ENCODE measurements at regions not wholly inside any gene's neighbourhood (a gene's known extent, or its start where the extent isn't known, plus 50 kb on each side); places are given as distances from the start of the nearest gene placed in this dataset.

DNA sequence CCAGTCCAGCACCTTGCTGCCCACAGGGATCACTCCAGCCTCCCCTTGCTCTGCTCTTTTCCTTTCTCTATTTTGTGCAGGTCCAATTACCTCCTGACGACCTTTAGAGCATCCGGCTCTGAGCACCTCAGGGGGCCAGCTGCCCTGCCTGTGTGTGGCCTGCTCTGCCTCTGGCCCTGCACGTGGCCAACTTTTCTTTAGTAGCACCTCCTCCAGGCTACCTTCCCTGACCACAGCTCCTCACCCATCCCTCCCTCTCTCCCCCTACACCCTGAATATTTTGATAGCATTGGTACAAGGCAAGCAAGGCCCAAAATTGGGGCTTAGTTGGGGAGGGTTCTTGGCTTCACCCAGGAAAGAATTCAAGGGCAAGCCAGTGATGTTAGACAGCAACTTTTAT lies 66.9 kb upstream of the PRR20G start:
- BruUV-seq (replicated peaks): no TSS peak
- H3K4me3 ChIP-seq (replicated peaks in 1 of 3; ENCODE audit: insufficient read depth in 1 of 3, low read depth in 1 of 3, low read length in 3 of 3): no peak overlapping the region
- no peaks in the 10 kb centered on the region for H3K27me3 ChIP-seq (ENCODE audit: control insufficient read depth in 2 of 2, insufficient read depth in 2 of 2, low read length in 2 of 2)
- no peaks in the 10 kb centered on the region for H4K20me1 ChIP-seq (replicated peaks; ENCODE audit: control insufficient read depth, extremely low read depth, insufficient read depth, low read length)
- H3K9me1 ChIP-seq (replicated peaks; ENCODE audit: control insufficient read depth, extremely low read depth, insufficient read depth, low read length): no peaks in the 10 kb centered on the region
- H3K9me3 ChIP-seq (replicated peaks; ENCODE audit: control insufficient read depth, insufficient read depth, low read length): no peaks in the 10 kb centered on the region
- intact Hi-C loops (cut with micrococcal nuclease): no loop called here
- POLR2A ChIA-PET: no interaction called here
- no peak overlapping the region for H3K4me2 ChIP-seq (ENCODE audit: insufficient read depth, low read length)
- no peaks in the 10 kb centered on the region for H3K4me1 ChIP-seq (ENCODE audit: control insufficient read depth, extremely low read depth, insufficient read depth, low read length)
- H3K9ac ChIP-seq (replicated peaks; ENCODE audit: extremely low read depth, insufficient read depth, low read length): no peak overlapping the region
- no peaks in the 10 kb centered on the region for H3K36me3 ChIP-seq (ENCODE audit: control insufficient read depth in 2 of 2, extremely low read depth in 1 of 2, insufficient read depth in 2 of 2, low read length in 2 of 2)
- no peaks in the 10 kb centered on the region for H3K79me2 ChIP-seq (ENCODE audit: control insufficient read depth, insufficient read depth, low read length)
- no peak overlapping the region for H2AFZ ChIP-seq (ENCODE audit: low read depth, low read length)
- dilution Hi-C loops (cut with MboI; ENCODE audit: extremely low pct_ligation_motif_present, low sequenced_read_pairs): no loop called here
- DNase-seq (ENCODE audit: low read depth, low spot score): no peak
- no peak overlapping the region for H3K27ac ChIP-seq (ENCODE audit: insufficient read depth, low read depth, low read length)
- no peak for FAIRE-seq
- no peak for TF ChIP-seq POLR2AphosphoS5 (IDR thresholded peaks at IDR 0.05; ENCODE audit: insufficient read depth, low read depth, low read length)
- TF ChIP-seq POLR2A (IDR thresholded peaks at IDR 0.05; ENCODE audit: low read depth, low read length): no peak
- no peak for TF ChIP-seq EZH2 (IDR thresholded peaks at IDR 0.05; ENCODE audit: borderline replicate concordance, low read depth, low read length, severe bottlenecking)
- TF ChIP-seq, protein P1, sequence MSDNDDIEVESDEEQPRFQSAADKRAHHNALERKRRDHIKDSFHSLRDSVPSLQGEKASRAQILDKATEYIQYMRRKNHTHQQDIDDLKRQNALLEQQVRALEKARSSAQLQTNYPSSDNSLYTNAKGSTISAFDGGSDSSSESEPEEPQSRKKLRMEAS (IDR thresholded peaks at IDR 0.05; ENCODE audit: insufficient read depth, insufficient read length): no peak
- TF ChIP-seq MYC (IDR thresholded peaks at IDR 0.05; ENCODE audit: low read depth, low read length): no peak
- CTCF ChIA-PET: no interaction called here

DNA sequence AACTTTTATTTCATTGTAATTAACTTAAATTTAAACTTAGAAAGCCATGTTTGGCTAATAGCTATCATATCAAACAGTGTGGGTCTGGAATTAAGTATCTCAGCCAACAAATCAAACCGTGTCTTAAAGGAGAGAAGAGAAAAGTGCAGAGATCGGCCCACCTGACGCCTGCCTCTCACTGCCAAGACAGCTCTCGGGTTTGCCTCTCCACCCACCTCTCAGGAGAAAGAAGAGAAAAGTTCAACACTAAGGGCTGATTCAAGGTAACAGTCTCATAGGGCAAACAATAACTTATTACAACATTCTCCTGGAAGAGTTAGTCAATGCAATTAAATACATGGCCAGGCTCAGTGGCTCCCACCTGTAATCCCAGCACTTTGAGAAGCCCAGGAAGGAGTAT lies 64.8 kb upstream of the PRR20G start:
- TF ChIP-seq JUN (IDR thresholded peaks at IDR 0.05; ENCODE audit: borderline replicate concordance, insufficient read depth, insufficient read length, low read depth): no peak
- TF ChIP-seq, protein P2, sequence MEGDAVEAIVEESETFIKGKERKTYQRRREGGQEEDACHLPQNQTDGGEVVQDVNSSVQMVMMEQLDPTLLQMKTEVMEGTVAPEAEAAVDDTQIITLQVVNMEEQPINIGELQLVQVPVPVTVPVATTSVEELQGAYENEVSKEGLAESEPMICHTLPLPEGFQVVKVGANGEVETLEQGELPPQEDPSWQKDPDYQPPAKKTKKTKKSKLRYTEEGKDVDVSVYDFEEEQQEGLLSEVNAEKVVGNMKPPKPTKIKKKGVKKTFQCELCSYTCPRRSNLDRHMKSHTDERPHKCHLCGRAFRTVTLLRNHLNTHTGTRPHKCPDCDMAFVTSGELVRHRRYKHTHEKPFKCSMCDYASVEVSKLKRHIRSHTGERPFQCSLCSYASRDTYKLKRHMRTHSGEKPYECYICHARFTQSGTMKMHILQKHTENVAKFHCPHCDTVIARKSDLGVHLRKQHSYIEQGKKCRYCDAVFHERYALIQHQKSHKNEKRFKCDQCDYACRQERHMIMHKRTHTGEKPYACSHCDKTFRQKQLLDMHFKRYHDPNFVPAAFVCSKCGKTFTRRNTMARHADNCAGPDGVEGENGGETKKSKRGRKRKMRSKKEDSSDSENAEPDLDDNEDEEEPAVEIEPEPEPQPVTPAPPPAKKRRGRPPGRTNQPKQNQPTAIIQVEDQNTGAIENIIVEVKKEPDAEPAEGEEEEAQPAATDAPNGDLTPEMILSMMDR (IDR thresholded peaks at IDR 0.05; ENCODE audit: extremely low read depth in 1 of 2, insufficient read depth in 1 of 2, low read depth in 1 of 2, low read length in 2 of 2): no peak
- no peak for TF ChIP-seq FOS (IDR thresholded peaks at IDR 0.05; ENCODE audit: borderline replicate concordance, insufficient read depth, low read length)
- no peak for TF ChIP-seq EZH2 (IDR thresholded peaks at IDR 0.05; ENCODE audit: borderline replicate concordance, low read depth, low read length, severe bottlenecking)
- H3K27me3 ChIP-seq (ENCODE audit: control insufficient read depth in 2 of 2, insufficient read depth in 2 of 2, low read length in 2 of 2): no peaks in the 10 kb centered on the region
- no peaks in the 10 kb centered on the region for H3K79me2 ChIP-seq (ENCODE audit: control insufficient read depth, insufficient read depth, low read length)
- dilution Hi-C loops (cut with MboI; ENCODE audit: extremely low pct_ligation_motif_present, low sequenced_read_pairs) (no loop called here), intact Hi-C loops (cut with micrococcal nuclease) (no loop called here)
- H3K4me1 ChIP-seq (ENCODE audit: control insufficient read depth, extremely low read depth, insufficient read depth, low read length): no peaks in the 10 kb centered on the region
- no peaks in the 10 kb centered on the region for H3K36me3 ChIP-seq (ENCODE audit: control insufficient read depth in 2 of 2, extremely low read depth in 1 of 2, insufficient read depth in 2 of 2, low read length in 2 of 2)
- H2AFZ ChIP-seq (ENCODE audit: low read depth, low read length): no peak overlapping the region
- no peak overlapping the region for H3K9ac ChIP-seq (replicated peaks; ENCODE audit: extremely low read depth, insufficient read depth, low read length)
- DNase-seq (ENCODE audit: low read depth, low spot score): no peak
- CTCF ChIA-PET: interaction anchor here (1.7 kb wide), 1 partner anchor 14 kb away, joined by 3 read pairs; no protein-coding TSS in a partner anchor
- no peaks in the 10 kb centered on the region for H4K20me1 ChIP-seq (replicated peaks; ENCODE audit: control insufficient read depth, extremely low read depth, insufficient read depth, low read length)
- BruUV-seq (replicated peaks): no TSS peak
- no peak overlapping the region for H3K27ac ChIP-seq (ENCODE audit: insufficient read depth, low read depth, low read length)
- POLR2A ChIA-PET: no interaction called here
- FAIRE-seq: no peak
- H3K4me3 ChIP-seq (replicated peaks in 1 of 3; ENCODE audit: insufficient read depth in 1 of 3, low read depth in 1 of 3, low read length in 3 of 3): no peak overlapping the region
- no peaks in the 10 kb centered on the region for H3K9me1 ChIP-seq (replicated peaks; ENCODE audit: control insufficient read depth, extremely low read depth, insufficient read depth, low read length)
- H3K4me2 ChIP-seq (ENCODE audit: insufficient read depth, low read length): no peak overlapping the region
- no peaks in the 10 kb centered on the region for H3K9me3 ChIP-seq (replicated peaks; ENCODE audit: control insufficient read depth, insufficient read depth, low read length)

Measured in endothelial cell of umbilical vein (primary cell).